NCI-H2196 treated with DMSO at 0.1 percent for 48 hours (cell line): ENCODE measurements at regions not wholly inside any gene's neighbourhood (a gene's known extent, or its start where the extent isn't known, plus 50 kb on each side); places are given as distances from the start of the nearest gene placed in this dataset.
"Not testable (repeated sequence)": the region's sequence is repeated elsewhere in the genome, so short reads cannot be mapped to it uniquely, and the experiment has no call there.

Source experiments
- DNase-seq: peaks from one replicate; lab custom pipeline; 2025; ENCODE audit not compliant: unreplicated experiment; lab: John Stamatoyannopoulos, UW

DNA sequence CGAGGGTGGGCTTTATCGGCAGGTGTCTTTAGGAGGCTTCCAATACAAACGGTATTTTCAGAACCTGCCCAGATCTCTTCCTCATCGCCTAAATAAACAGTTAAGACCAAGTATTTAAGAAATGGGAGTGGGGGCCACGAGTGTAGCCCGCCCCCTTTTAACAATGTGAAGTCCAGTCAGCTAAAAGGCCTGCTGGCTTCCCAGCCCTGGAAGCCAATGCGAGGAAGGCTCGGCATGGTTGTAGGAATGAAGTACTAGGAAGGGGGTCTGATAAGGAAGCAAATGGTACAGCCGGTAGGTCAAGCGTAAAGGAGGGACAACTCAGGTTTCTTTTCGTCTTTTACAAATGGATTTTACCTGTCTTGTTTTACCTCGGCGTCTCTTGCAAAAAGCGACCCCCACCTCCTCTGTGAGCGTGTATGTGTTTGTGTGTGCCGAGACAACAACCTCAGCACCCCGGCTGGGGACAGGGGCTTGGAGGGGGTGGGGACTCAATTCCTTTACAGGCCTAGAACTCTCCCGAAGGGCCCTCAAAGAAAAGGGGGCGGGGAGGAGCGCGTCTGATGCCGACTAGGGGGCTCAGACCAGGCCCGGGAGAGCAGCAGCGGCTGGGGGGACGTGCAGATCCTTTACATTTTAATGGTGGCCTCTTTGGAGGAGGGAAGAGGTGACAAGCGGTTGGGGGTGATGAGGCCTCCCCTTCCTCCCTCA is 147.6 kb downstream of the GPR85 start:
- no peak for DNase-seq

DNA sequence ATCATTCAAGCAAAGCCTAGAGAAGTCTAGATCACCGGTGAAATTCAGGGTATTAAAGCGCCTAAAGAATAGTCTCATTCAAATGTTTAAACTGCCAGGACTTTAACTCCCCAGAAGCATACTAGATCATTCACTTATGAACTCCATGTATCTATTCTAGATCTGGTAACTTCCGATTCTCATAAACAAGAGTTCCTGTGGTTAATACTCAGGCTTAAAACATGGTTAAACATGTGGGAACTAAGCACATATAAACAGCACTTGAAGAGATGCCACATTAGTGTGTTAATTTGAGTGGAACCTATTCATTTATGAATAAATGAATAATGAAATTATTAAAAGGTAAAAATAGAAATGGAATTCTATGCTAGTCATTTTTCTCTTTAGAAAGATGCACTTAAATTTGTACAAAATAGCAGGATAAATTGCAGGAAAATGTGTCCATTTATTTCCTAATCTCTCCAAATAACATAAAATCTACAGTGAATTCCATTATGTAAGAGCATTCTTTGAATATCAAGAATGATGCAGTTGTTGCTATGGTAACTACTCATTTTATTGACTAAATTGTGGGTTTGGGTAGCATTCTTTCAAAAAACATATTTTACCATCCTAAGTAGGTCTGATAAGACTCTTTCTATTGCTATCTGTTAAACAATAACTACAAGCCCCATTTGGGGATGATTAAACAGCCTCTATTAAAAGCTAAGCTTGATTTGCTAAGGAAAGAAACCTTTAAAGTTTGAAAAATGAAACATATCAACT is 147.6 kb upstream of the TMEM168 start:
- no peak for DNase-seq

DNA sequence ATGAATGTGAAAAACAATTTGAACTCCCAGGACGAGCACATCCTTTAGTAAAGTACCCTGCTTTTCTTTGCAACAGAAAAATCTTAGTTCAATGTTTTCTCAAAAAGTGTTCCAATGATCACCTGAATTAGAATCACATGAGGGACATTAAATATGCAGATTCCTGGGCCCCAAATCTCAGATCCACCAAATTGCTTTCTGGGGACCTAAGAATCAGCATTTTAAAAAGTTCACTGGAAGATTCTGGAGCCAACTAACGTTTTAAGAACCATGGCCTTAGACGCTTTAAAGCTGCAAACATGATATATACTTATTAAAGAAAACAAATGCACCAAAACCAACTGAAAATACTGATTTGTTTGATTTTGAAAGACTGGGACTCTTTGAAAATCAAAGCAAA is 143.4 kb upstream of the TMEM168 start:
- no peak for DNase-seq

DNA sequence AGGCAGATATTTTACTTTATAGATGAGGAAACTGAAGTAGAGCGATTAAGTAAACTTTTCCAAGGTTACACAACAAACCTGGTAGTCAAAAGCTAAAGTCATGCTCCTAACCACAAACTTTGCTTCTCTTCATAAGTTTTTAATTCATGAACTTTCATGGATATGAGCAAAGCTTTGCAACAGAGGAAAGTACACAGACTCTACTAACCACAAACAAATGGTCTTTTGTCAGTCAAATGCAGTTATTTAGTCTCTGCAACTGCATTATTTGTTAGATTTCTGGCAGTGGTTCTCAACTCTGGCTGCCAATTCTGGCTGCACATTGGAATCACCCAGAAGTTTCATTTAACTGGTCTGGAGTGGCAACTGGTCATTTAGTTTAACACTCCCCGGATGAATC is 140.6 kb upstream of the TMEM168 start:
- DNase-seq, result no peak

DNA sequence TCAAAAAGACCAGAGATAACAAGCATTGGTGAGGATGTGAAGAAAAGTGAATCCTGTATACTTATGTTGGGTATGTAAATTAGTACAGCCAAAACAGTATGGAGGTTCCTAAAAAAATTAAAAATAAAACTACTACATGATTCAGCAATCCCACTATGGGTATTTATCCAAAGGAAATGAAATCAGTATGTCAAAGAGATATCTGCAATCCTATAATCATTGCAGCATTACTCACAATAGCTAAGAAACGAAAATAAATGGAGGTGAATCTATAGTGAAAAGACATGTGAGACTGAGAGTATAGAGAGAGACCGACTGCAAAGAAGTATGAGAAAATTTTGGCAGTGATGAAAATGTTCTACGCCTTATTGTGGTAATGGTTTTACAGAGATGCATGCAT is 139.2 kb upstream of the TMEM168 start:
- no peak for DNase-seq

DNA sequence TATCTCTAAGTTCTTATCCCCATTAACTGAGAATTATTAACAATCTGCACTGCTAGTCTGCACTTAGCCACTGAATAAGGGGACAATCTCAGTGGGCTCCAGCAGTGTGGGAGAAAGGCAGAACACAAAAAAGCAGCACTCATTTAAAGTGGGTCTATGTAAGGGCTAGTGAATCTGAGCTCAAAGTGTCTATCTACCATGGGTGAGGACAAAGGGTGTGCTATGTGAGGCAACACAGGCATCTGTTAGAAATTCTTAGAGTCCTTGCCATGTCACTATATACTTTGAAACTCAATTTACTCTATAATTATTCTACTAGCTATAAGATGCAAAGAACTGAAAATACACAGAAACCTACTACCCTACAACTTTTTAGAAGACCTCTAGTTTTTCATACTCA is 135.8 kb upstream of the TMEM168 start:
- no peak for DNase-seq

DNA sequence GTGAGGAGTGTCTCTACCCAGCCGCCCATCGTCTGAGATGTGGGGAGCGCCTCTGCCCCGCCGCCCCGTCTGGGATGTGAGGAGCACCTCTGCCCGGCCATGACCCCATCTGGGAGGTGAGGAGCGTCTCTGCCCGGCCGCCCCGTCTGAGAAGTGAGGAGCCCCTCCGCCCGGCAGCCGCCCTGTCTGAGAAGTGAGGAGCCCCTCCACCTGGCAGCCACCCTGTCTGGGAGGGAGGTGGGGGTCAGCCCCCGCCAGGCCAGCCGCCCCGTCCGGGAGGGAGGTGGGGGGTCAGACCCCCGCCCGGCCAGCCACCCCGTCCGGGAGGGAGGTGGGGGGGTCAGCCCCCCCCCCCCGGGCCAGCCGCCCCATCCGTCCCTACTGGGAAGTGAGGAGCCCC is 132.4 kb upstream of the TMEM168 start:
- DNase-seq, result not testable (repeated sequence)

DNA sequence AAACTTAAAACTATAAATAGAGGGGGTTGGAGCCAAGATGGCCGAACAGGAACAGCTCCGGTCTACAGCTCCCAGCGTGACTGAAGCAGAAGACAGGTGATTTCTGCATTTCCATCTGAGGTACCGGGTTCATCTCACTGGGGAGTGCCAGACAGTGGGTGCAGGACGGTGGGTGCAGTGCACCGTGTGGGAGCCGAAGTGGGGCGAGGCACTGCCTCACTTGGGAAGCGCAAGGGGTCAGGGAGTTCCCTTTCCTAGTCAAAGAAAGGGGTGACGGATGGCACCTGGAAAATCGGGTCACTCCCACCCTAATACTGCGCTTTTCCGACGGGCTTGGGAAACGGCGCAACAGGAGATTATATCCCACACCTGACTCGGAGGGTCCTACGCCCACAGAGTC is 126.2 kb upstream of the TMEM168 start:
- not testable (repeated sequence) for DNase-seq

DNA sequence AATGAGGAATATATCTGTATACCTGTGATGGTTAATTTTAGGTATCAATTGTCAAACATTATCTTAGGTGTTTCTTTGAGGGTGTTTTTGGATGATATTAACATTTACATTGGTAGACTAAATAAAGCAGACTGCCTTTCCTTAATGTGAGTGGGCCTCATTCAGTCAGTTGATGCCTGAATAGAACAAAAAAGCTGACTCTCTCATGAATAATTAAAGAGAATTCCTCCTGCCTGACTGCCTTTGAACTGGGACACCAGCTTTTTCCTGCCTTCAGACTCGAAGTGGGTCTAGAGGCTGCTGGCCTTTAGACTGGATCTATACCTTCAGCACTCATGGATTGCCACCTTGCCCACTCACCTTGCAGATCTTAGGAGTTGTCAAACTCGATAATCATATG is 117.9 kb upstream of the TMEM168 start:
- DNase-seq, result no peak

DNA sequence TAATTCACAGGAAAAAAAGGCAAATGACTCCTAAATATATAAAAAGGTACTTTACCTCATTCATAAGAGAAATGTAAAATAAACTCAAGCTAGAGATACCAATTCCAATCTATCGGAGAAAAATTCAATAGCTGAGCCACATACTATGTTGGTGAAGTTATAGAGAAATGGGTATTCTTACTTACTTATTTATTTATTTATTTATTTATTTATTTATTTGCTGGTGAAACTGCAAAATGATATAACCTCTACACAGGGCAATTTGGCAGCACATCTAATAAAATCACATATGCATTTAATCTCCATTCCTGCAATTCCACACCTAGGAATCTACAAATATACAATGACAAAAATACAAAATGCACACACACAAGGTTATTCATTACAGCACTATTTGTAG is 117.5 kb upstream of the TMEM168 start:
- DNase-seq, result no peak

DNA sequence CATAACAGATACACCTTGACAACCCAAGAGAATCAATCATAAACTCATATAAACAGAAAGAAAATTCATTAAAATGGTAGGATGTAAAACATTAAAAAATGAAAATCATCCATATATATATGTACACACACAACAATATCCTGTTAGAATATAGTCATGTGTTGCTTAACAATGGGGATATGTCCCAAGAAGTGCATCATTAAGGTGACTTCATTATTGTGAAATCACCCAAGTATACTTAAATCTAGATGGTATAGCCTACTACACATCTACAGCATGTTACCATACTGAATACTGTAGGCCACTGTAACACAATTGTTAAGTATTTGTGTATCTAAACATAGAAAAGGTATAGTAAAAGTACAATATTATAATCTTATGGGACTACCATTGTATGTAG is 115.8 kb upstream of the TMEM168 start:
- DNase-seq, result no peak

DNA sequence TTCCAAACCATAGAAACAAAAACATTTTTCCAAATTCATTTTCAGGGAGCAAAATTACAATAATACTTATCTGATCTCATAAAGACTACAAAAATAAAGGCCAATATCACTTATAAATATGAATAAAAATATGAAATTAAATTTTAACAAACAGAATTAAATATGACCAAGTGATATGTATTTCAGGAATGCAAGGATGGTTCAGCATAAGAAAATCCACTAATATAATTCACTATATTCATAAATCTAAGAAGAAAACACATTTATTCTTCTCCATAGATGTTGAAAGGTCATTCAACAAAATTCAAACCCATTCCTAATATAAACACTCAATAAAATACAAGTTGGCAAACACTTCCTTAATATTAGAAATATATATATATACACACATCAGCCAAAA is 115.2 kb upstream of the TMEM168 start:
- no peak for DNase-seq

DNA sequence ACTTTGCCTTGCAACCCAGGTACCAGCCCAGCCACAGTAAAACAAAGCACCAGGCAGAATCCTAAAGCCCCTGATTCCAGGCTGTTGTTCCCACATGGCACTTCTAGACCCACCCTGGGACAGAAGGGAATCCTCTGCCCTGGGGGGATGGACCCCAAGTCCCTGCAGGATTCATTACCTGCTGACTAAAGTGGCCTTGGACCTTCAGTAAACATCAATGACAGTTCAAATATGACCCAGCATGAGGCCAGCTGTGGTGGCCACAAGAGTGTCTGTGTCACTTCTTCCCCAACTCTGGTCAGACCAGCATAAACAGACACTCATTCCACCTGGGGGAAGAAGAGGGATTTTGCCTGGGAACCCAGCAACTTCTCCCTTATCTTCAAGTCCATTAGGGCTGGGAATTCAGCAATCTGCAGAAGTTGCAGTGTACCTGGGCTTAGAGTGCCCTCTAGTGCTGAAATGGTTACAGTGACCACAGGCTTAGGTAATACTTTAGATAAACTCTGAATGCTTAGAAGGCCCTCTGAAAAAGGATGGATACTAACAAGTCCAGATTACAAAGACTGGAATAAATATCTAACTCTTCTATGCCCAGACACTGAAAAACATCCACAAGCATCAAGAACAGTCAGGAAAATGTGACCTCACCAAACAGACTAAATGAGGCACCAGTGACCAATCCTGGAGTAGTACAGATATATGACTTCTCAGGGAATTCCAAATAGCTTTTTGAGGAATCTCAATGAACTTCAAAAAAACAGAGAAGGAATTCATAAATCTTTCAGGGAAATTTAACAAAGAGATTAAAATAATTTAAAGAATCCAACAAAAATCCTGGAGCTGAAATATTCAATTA is 108.5 kb upstream of the TMEM168 start:
- DNase-seq, result no peak

DNA sequence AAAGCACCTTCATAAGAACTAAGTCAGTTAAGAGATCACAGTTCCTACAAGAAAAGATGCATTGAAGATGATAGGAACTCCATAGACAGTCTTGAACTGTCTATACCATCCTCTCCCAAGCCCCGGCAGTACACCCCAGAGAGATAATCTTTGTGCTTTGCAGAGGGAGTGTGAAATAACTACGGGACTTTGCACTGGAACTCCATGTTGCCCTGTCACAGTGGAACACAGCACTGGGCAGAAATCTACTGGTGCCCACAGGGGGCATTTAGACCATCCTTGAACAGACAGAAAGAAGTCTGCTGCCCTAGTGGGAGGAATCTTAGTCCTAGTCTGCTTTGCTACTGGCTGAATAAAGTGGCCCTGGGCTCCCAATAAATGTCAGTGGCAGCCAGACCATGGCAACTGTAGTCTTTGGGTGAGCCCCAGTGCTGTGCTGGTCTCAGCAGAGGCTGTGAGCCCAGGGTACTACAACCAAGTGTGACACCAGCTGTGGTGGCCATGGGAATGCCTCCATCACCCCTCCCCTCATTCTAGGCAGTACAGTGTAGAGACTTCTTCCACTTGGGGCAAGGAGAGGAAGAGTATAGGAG is 107.7 kb upstream of the TMEM168 start:
- no peak for DNase-seq

DNA sequence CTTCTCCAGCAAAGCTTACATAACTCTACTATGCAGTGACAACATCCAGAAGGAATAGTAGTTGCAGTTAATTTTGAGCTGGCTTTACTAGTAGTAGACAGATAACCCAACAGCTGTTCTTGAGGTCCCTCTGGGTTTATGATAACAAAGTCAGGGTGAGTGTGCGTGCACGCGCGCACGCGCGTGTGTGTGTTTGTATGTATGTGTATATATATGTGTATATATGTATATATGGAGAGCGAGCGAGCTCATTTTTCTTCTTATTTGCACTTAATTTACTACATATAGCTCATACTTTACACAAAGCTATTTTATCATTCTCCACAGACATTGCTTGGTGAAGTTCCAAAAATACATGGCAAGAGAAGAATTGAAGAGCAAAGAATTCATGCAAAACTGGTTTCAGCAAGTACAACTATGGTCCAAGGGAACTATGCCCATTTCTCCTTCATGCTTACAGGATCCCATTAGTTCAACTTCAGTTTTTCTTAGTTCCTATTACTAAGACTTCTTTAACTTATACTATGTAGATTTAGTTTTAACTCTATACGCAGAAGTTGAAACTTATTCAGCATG is 105.9 kb upstream of the TMEM168 start:
- no peak for DNase-seq

DNA sequence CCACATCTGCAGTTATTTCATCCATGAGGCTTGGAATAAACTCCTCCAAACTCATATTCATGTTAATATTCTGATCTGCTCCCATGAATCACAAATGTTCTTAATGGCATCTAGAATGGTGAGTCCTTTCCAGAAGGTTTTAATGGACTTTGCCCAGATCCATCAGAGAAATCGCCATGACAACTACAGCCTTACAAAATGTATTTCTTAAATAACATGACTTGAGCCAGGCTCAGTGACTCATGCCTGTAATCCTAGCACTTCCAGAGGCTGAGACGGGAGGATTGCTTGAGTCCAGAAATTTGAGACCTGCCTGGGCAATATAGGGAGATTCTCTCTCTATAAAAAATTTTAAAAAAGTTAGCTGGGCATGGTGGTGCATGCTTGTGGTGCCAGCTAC is 102.1 kb upstream of the TMEM168 start:
- no peak for DNase-seq

DNA sequence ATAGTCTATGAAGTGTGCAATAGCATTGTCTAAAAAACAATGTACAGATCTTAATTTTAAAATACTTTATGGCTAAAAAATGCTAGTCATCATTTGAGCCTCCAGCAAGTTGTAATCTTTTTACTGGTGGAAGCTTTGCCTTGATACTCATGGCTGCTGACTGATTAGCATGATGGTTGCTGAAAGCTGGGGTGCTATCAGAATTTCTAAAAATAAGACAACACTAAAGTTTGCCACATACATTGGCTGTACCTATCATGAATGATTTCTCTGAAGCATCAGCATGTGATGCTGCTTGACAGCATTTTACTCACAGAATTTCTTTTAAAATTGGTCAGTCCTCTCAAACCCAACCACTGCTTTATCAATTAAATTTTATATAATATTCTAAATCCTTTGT is 101.5 kb upstream of the TMEM168 start:
- no peak for DNase-seq

DNA sequence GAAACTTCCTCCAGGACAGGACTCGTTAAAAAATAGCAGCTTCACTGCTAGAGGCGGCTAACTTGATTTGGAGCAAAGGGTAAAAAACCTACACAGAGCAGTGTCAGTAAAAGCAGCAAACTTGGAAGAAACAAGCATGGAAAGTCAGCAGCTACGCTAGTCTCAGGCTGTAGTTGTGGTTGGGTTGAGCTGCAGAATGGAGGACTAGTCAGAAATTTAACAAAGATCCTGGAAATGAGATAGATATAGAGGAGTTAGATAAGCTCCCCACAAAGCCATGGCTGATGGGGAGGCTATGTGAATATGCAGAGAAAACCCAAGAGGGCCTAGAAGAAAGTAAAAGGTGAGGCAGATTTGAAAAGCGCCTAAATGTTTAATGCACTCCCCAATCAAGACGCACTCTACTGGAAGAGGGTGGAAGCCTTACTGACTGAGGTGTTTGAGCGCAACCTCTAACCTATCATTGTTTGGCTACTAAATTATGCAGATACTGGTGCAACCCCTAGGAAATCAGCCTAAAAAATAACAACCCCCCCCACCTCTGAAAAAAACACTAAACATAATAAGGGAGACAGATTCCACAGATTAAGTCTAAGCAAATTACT is 99.7 kb upstream of the TMEM168 start:
- DNase-seq, result no peak

DNA sequence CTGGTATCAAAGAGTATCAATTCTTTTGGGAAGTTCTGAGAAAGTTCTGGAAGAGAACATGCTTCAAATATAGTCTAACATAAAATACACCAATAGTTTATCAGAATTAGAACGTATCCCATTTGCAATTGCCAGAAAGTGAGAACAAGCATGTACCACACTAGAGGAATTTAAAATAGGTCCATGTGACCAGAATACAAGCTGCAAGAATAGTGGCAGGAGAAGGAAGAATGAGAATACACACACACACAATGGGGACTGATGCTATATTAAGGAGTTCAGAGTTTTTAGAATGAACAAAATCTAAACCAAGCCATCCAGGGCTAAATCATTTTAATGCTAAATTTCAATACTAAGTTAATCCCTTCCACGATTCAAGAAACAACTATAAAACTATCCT is 99.1 kb upstream of the TMEM168 start:
- DNase-seq, result no peak

DNA sequence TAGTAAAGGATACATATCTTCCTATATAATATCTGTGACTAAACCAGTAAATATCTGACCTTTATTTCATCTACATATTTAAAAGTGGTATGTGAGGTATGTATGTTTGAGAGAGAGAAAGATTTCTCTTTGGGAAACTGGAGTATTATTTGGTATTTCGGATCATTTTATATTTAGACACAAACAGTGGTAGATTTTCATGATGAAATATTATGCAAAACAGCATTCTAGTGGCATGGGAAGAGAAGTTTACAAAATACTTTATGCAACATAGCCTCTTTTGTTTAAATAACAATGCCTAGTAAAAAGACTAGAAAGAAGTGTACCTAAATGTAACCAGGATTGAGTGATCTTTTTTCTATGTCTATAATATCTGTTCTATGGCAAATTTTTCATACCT is 98.6 kb upstream of the TMEM168 start:
- no peak for DNase-seq

DNA sequence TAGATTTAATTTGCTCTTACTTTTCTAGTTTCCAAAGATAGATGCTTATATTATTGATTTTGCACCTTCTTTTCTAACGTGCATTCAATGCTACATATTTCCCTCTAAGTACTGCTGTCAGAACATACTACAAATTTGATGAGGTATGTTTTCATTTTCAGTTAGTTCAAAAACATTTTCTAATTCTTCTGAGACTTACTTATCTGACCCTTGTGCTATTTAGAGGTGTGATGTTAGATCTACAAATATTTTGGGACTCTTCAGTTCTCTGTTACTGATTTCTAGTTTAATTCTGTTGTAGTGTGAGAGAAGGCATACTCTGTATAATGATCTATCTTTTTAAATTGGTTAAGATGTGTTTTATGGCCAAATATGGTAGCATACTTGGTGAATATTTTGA is 97.8 kb upstream of the TMEM168 start:
- DNase-seq, result no peak
